C4-2B (cell line): ENCODE measurements at regions not wholly inside any gene's neighbourhood (a gene's known extent, or its start where the extent isn't known, plus 50 kb on each side); places are given as distances from the start of the nearest gene placed in this dataset.

ENCODE experiments used
- CTCF ChIP-seq: fragments of 450-650 bp; conservative IDR thresholded peaks from 2 replicates; pipeline ENCODE4 v1.5.1; 2017; ENCODE audit warnings: mild to moderate bottlenecking
- ZFX ChIP-seq: fragments of 450-650 bp; IDR thresholded peaks from 2 replicates; pipeline ENCODE4 v1.6.1; 2017

GRCh38 chr4:170230242-170230641, 140.5 kb upstream of the AADAT start:
- TF ChIP-seq CTCF (no peak), ZFX (no peak)
